HG03025 (cell line): ENCODE measurements at regions not wholly inside any gene's neighbourhood (a gene's known extent, or its start where the extent isn't known, plus 50 kb on each side); places are given as distances from the start of the nearest gene placed in this dataset.

Experiments
- ATAC-seq: cut with Tn5 transposase; IDR thresholded peaks from one replicate; pipeline ENCODE4 v1.9.1; 2021; ENCODE audit warnings: mild to moderate bottlenecking, moderate library complexity; ENCODE audit not compliant: unreplicated experiment, low FRiP score

DNA sequence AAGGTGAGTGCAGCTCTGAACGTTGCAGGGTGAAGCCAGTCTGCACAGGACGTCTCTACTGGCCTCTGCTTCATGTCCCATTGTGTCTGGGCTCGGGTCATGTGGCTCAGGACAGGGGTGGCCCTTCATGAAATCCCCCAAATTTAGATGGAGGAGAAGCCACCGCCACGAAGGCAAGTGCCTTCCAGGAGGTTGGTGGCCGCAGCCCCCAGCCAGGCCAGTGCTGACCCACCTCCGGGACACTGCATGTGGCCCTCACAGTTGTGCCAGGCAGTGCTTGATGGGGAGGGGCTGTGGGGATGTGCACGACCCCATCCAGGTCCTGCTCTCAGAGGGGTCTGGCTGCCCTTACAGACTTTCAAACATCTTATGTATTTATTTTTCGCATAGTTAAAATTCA lies 1311.1 kb downstream of the BRD1 start:
- ATAC-seq: no peak

DNA sequence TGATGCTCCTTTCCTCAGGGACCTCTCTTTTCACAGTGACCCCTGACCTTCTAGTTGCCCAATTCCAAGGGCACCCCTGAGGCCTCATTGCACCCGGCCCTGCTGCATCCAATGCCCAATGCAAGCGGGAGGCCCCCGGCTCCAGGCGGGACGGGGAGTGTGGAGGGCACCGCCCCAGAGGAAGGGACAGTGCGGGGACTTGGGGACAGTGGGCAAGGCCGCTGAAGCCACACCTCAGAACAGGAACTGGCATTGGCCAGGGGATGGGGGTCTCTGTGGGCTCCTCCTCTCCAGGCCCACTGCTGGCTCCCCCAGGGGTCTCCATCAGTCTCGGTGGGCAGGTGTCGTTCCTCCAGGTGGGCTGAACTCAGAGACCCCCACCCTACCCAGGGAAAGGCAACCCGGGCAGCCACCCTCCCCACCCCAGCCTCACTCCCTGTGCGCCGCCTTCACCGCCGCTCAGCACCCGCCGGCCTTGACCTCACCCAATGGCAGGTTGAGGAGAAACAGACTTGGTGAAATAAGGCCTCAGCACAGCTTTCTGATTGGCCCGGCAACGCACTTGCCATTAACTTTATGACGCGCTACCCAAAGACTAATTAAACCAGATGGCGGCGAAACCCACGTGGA lies 1312.0 kb downstream of the BRD1 start:
- ATAC-seq: no peak

DNA sequence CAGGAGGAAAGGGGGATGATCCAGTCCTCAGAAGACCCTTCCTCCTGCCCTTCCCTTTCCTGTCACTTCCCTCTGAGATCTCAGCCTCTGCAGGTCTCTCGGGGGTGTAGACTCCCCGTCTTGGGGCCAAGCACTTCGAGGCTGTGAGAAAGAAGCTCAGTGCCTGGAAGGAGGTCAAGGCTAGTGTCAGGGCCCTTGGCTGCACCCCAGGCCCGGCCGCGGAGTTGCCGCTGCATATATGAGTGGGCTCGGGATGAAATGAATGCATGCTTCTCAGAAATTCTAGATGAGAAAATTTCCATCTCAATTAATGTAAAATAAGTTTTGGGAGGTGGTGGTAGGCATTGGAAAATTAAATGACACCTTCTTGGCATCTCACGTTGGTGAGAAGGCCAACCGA lies 1313.7 kb downstream of the BRD1 start:
- ATAC-seq: no peak

DNA sequence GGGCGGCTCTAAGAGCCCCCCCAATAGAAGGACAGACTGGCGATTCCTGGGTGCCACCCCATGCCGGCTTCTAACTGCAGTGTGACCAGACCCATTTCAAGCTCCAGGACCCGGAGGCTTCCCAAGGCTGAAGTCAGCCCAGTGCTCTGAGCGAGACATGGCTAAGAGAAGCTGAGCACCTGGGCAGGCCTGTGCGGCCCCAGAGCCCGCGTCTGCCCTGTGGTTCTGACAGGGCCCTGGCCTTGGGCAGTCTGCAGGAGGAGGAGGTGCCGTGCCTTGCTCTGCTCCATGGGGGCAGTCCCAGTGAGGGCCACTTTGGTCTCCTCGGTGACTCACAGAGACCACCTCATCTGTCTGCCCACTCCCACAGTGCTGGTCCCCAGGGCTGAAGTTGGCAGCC lies 1314.2 kb downstream of the BRD1 start:
- no peak for ATAC-seq

DNA sequence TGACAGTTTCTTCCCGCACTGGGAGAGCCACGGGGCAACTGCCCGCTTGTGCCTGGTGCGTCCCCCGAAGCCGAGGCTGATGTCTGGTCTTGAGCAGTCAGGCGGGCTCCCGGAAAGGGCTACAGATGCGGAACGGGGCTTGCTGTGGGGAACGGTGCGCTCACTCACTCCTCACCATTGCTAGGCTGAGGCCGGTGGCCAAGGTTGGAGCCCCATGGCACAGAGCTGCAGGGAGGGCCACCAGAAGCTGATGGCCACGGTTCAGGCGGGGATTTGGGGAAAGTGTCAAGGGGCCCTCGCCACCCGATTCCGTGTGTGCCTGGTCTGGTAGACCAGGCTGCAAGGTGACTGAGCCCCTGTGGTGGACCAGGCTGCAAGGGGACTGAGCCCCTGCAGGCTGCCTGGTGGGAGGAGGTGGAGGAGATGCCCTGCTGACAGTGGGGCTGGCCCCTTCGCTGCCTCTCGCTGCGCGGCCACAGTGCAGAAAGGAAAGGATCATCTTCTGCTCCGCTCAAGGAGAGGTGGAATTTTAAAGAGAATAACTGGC lies 1315.8 kb downstream of the BRD1 start:
- ATAC-seq: no peak

DNA sequence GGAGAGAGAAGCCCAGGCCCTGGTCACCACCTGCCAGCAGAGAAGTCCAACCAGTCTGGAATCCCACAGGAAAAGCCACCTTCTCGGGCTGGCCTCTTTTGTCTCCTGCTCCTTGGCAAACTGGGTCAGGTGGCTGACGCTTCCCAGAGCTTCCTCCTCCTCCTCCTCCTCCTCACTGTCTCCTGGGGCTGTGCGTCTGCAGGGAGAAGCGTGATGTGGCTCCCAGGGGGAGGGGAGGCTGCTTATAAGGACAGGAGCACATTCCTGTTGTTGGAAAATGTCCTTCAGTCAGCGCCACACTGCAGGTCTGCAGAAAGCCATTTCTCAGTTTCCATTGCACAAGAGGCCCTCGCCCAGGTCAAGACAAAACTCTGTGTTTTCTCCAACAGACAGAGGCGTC lies 1316.5 kb downstream of the BRD1 start:
- ATAC-seq: no peak

DNA sequence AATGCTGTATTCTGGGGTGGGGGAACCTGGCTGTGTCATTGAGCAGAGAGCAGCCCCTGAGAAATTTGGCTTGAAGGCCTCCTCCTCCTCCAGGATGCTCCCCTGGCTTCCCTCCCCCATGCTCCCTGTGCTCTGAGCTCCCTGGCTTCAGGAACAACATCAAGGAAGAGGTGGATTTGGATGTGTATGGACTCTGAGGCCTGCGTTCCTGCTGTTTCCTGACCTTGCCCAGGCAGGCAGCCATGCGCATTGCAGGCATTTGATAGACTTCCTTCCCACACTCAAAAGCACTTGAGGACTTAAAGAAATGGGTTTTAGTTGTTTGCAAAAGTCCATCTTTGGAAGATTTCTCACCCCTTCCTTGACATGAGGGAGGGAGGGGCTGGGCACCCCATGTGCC lies 1317.1 kb downstream of the BRD1 start:
- ATAC-seq: no peak

DNA sequence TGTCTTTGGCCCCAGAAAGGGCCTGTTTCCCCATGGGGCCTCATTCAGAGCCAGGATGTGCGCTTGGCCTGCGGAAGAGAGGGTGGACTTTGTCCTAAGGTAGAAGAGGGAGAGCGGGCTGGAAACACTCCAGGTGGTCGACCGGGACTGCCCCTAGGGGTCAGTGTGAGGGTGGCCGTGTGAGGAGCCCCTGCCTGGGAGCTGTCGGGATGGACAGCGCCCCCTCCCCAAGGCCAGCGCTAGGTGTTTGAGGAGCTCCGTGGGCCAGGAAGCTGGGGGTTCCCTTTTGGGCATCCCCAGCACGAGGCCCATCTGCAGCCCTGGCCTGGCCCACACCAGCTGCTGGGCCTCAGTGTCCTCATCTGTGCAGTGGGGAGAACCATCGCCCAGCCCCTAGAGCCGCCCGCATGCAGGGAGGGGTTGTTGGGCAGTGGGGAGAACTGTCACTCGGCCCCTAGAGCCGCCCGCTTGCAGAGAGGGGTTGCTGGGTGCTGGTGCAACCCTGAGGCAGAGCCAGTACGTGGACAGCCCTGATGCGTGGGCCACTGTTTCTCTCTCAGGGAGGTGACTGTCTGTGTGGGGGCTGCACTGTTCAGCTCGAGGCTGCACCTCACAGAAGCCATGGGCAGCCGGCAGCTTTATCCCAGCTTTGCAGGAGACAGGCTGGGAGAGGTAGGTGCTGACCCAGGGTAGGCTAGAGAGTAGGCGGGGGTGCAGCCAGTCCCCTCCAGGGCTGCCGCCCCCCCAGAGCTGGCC lies 1319.9 kb downstream of the BRD1 start:
- no peak for ATAC-seq

DNA sequence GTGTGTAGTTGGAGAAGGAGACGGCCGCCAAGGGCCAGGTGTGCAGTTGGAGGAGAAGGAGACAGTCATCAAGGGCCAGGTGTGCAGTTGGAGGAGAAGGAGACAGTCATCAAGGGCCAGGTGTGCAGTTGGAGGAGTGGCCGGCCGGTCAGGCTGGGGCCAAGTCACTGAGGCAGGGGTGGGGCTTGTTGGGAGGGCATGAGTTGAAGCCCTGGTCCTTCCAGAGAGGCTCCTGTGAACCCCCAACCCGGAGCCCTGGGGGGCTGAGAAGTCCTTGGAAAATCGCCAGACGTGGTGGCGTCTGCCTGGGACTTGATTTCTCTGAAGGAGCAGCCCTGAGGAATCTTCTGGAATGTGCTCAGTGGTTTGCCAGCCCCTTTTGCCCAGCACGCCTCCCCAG lies 1320.5 kb downstream of the BRD1 start:
- ATAC-seq: no peak

DNA sequence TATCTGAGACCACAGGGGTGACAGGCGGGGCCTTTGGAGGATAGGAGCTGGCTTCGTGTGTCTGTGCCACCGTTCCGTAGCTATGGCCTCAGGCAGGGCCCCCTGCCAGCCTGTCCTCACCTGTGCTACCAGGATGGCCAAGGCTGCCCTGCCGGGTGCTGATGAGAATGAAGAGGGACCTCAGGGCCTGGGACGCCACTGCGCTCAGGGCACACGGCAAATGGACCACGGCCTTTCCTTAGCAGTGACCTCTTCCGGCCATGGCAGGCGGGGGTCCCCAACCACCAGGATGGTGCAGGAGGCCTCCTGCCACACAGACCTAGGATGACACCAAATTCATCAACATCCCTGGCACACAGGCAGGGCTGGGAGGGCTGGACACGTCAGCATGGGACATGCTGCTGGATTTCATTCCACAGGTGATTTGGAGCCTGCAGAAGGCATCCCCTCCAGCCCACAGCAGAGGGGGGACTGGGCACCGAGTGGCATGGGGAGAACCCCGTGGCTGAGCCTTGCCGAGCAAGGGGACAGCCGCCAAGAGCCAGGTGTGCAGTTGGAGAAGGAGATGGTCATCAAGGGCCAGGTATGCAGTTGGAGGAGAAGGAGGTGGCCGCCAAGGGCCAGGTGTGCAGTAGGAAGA lies 1321.0 kb downstream of the BRD1 start:
- no peak for ATAC-seq

DNA sequence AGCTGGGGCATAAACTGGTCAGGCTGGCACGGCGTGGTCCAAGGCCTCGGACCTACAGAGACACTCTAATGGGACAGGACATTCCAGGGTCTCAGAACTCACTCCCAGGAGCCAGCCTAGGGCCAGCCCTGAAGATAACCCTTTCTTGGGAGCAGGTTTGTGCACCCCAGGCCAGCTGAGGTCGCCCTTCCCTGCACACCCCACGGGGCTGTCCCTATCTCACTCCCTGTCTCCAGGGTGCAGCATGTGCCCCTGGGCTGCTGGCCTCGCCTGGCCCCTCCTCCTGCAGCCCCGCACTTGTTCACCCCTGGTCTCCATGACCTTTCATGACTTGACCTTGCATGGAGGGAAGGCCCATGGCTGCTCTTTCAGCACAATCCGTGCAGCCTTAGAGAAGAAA lies 1321.8 kb downstream of the BRD1 start:
- ATAC-seq: no peak

DNA sequence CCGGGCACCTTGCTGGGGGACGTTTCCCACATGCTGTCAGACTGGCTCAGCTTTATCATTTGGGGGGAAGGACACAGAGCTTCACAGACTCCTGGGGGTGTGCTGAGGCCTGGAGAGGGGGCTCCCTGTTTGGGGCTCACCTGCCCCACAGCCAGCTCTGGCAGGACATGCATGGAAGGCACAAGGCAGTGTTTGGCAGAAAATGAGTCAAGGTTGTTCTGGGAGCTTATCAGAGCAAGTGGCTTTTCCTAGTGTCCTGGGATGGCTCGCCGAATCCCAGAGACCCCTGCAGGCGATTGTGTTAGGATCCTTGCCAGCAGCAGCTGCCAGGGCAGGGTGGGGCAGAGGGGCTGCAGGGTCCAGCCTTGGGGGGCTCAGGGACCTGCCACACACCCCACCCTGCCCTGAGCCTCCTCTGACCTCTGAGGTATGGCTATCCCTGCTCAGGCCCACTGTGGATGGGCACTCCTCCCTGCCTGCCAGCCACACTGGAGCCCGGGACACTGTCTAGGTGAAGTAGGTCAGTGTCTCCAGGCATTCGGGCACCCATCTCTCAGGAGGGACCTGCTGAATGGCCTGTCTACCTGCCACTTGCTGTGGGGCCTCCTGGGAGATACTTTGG lies 1323.0 kb downstream of the BRD1 start:
- no peak for ATAC-seq

DNA sequence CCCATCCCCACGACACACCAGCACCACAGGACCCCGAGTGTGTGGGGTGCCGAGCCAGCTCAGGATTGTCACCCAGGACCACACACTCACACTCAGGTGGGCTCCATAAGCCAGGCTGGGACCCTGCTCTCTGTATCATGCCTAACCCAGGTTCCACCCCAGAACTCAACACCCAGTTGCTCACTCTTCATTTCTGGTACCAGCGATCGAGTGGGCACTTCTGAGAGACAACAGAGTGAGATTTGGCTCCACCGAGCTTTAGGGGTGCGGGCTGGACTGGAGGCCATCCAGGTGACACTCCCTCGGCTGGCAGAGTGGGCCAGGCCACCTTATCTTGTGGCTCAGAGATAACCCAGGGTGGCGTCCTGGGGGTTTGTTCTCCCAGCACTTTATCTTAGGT lies 1323.8 kb downstream of the BRD1 start:
- no peak for ATAC-seq

DNA sequence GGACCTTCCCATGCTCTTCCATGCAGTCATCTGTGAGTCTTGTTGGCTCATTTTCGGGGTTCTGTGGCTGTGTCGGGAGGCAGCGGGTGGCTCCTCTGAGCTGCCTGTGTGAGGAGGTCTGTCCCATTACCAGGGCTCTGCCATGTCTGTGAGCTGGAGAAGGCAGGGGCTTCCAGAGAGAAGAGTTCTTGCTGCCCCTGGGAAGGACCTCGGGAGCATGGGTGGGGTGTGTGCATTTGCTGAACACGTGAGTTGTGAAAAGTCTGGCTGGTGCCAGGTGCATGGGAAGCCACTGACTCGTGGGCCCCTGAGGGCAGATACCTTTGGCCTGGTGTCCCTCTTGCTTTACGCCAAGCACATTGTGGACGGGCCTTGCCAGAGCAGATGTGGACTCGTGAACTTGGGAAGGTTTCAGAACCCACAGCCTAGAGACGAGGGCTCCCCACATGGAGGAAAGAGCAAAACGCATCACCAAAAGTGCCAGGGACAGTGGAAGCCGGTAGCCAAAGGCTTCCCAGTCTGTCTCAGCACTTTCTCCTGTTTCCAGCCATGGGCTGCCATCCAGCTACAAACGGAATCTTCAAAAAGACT lies 1324.5 kb downstream of the BRD1 start:
- no peak for ATAC-seq

DNA sequence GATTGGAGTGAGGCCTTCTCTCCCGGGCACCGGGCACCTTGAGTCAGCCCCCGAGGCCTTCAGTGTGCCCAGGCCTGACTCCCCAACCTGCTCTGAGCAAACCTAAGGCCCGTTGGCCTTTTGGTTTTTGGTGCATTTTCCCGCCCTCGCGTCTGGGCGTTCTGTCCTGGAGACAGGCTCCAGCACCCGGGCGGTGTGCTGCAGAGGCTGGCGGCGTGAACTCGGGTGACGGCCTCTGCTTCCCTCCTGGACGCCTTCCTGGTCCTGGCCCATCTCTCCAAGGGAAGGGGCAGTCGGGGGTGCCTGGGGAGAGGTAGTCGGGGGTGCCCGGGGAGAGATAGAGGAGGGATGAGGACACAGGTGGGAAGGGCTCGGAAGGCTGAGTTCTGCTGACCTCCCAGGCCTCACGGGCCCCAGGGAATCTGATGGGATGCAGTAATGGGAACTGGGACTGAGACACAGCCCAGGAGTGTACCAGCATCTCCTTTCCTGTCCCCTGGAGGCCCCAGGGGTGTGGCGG lies 1326.4 kb downstream of the BRD1 start:
- no peak for ATAC-seq

DNA sequence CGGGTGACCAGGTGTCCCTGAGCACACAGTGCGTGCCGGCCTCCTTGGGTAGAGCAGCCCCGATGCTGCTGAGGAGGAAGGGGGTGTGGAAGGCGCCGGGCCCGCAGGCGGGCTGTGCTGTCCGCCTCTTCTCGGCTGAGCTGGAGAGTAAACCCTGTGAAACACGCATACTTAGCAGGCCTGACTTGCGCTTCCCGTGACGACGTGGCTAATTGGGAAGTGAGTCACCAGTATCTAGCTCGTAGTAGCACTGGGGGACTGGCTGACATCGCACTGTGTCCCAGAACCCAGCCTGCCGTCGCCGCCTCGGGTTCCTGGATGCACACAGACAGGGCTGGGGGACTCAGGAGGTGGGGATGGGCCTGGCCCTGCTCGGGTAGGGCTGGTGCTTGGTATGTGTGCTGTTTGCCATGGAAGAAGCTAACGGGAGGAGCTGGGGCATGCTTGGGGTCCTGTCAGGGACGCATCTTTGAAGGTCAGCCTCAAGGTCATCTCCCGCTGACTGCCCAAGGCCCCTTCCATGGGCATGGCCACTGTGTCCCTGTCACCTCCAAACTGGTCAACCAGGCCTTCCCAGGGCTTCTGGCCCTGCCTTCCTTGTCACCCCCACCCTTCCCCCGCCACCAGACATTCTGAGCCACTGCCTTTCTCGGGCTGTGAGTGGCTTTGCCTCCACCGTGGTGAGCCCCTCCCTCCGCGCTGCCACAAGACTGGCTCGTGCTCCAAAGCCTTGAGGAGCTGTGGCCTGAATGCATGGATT lies 1327.0 kb downstream of the BRD1 start:
- ATAC-seq: no peak

DNA sequence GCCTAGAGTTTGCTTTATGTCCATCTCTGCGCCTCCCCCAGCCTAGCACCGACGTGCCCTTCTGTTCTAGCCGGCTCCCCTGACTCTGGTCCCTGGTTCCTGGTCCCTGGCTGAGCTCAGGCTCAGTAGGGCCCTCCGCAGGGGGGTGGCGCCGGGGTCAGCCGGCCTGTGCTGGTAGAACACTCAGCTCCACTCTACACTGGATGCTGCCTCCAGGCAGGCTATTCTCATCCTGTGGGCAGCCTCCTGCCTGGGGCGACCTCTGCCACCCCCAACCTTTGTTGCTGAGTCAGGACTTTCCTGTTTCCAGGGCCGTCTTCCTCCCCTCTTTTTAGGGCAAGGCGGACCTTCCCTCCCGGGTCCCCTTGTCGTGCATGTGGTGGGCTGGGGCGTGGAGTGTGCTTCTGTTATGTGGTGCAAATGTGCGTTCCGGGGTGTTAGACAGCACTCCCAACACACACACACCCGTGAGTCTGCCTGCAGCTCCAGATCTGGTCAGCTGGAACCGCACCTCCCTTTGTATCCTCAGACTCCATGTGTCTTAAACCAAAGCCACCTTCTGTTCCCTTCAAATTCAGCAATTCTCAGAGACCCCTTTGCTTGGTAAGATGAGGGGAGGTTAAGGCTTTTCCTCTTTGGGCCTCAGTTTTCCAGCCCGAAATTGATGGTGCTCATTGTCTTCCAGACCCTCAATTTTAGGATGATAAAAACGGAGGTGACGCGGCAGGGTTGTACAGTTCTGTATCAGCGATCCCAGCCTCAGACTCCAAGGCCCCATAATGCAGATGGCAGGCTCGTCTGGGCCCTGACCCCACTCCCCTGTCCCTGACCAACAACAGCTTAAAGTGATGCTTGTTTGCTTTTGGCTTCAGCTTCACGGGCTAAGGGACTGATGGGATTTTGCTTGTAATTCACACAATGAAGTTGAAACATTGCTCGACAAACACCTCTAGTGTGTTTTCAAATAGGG lies 1327.9 kb downstream of the BRD1 start:
- no peak for ATAC-seq

DNA sequence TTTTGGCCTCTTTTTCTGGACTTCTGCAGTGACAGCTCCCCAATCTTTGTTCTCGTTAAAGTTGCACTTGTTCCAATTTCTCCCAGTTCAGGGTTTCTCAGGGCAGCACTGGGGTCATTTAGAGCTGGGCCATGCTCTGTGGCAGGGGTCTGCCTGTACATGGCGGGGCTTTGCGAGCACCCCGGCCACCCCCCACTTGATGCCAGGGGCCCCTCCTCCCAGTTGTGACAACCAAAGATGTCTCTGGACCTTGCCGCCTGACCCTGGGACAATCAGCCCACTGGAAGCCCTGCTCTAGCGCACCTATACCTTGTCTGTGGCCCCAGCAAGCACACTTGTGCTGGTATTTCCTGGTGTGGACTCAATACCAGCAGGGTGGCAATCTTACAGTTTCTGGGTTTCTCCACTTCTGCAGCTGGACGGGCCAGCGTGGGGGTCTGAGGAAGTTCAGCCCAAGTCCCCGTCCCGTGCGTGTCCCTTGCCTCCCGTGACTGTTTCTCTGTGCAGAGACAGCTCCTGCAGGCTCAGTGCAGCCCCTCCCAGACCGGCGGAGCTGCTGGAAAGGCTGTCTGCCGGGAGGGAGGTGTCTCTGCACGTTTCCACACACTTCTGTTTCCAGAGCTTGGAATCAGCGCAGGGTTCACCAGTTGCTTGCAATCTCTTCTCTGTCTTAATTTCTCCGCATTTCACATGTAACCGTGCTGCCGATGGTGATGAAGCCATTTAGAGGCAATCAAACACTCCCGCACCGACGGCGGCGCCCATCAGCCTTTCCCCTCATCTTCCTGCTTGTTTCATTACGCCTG lies 1328.9 kb downstream of the BRD1 start:
- no peak for ATAC-seq
